LNCaP clone FGC (cell line): ENCODE measurements at regions not wholly inside any gene's neighbourhood (a gene's known extent, or its start where the extent isn't known, plus 50 kb on each side); places are given as distances from the start of the nearest gene placed in this dataset.

Experiments used
- DNase-seq: peaks from one replicate; pipeline ENCODE4 v3.0.0-alpha.2; 2011; ENCODE audit warnings: low read depth
- H3K4me3 ChIP-seq: 2 replicates; pipeline ENCODE4 v1.5.1; 2011; ENCODE audit warnings: mild to moderate bottlenecking, low read depth, low read length, control low read depth
- CTCF ChIP-seq: IDR thresholded peaks from 2 replicates; pipeline ENCODE4 v1.5.1; 2012; ENCODE audit warnings: mild to moderate bottlenecking; ENCODE audit not compliant: control insufficient read depth, insufficient read depth; ENCODE audit errors: extremely low read depth

- no peak overlapping the region for H3K4me3 ChIP-seq
- DNase-seq, result no peak
- TF ChIP-seq CTCF, result no peak
Measured at GRCh38 chr2:14355102-14355501, 277.4 kb upstream of the LRATD1 start.

DNA sequence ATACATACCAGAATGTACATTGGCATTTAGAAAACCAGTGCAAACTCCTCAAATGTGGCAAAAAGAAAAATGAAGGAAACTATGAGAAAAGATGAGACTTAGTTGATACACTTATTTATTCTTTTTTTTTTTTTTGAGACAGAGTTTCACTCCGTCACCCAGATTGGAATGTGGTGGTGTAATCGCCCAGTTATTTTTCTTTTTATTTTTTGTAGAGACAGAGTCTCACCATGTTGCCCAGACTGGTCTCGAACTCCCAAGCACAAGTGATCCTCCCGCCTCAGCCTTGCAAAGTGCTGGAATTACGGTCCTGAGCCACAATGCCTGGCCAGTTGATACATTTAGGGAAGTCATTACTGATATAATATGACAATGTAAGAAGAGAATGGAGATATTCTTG is 274.2 kb upstream of the LRATD1 start:
- no peak overlapping the region for H3K4me3 ChIP-seq
- DNase-seq, result no peak
- TF ChIP-seq CTCF, result no peak

DNA sequence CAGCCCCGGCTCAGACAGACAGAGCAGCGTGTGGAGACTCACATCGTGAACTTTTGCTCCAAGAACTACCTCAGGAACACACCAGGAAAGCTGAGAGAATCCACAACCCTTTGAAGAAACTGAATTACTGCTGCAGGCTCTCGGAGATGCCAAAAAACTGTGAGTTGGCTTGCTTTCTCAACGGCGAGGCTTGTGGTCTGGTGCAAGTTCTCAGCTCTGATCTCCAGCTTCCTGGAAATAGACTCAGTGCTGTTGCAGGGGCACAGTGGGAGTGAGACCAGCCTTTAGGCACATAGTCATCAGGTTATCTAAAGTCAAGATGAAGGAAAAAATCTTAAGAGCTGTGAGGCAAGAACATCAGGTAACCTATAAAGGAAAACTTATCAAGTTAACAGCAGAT is 273.7 kb upstream of the LRATD1 start:
- H3K4me3 ChIP-seq, result no peak overlapping the region
- no peak for TF ChIP-seq CTCF
- no peak for DNase-seq

GRCh38 chr2:14363137-14363536 is 269.4 kb upstream of the LRATD1 start:
- no peak overlapping the region for H3K4me3 ChIP-seq
- no peak for DNase-seq
- no peak for TF ChIP-seq CTCF

DNA sequence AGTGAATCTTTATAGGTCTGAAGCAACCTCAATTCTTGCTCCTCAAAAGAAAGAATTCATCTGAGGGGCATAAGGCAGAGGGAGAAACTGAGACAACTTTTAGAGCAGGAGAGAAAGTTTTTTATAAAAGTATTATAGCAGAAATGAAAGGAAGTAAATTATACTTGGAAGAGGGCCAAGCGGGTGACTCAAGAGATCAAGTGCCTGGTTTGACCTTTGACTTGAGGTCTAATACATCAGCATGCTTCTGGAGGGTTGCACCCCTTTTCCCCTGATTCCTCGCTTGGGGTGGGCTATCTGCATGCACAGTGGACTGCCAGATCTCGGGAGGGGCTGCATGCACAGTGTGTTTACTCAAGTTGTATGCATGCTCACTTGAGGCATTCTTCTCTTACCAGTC is 268.5 kb upstream of the LRATD1 start:
- no peak for TF ChIP-seq CTCF
- H3K4me3 ChIP-seq, result no peak overlapping the region
- no peak for DNase-seq

GRCh38 chr2:14364471-14364870 is 268.0 kb upstream of the LRATD1 start:
- no peak for TF ChIP-seq CTCF
- DNase-seq, result no peak

GRCh38 chr2:14385043-14385442 is 247.5 kb upstream of the LRATD1 start:
- H3K4me3 ChIP-seq, result no peak overlapping the region
- no peak for TF ChIP-seq CTCF
- no peak for DNase-seq

More at GRCh38 chr2:14364471-14364870, 268.0 kb upstream of the LRATD1 start:
- H3K4me3 ChIP-seq, result no peak overlapping the region
